ENCODE measurements at regions not wholly inside any gene's neighbourhood (a gene's known extent, or its start where the extent isn't known, plus 50 kb on each side); places are given as distances from the start of the nearest gene placed in this dataset.
"Not testable (repeated sequence)": the region's sequence is repeated elsewhere in the genome, so short reads cannot be mapped to it uniquely, and the experiment has no call there.

DNA sequence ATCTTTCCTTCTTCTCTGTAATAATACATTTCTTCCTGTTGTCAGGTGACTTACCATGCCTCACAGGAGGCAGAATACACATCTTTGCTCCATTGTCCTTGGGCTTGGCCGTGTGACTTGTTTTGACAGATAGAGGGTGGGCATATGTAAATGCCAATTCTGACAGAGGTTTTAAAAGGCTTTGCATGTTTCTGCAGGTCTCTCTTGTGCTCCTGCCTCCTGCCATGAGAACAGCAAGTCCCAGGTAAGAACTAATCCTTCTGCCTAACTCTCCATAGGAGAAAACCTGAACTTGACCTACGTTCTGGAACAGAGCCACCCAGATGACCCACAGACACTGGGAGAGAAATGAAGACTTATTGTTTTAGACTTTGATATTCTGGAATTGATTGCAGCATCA, 88.7 kb upstream of the TNFSF11 start:
- DNase-seq = no peak

DNA sequence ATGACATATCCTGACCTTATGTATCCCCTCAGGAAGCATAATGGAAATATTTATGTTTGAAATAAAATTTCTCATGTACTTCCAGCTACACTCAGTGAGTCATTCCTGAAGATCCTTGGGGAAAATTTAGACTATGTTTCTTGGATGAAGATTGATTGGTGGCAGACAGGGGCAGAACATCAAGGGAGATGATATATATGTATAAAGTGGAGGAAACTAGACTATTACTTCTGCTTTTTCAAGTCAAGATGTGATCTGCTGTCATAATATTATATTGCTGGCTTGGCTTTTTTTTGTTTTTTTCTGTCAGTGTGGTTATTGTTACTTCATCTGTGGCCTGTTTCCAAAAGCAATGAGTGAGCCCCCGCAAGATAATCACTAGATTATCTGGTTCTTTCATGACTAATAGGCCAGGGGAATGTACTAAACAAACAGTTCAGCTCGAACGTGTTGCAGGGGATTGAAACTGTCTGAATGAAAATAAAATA, 87.2 kb upstream of the TNFSF11 start:
- peak; percentile 92 for DNase-seq

DNA sequence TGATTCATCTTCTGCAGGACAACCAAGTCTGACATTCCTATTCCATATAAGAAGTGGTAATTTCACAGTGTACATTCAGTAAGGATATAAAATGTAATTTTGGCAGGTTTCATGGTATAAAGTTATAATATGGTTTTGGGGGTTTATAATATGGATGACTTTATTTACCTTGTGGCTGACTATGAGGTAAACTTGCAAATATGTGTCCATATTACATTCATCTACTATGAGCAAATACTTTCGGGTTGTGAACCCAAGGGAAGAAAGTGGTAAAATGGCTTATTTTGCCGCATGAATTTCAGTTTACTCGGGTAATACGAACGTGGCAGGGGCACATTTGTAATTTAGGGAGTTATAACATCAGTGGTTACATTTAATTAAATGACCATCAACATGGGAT, 86.7 kb upstream of the TNFSF11 start:
- DNase-seq = no peak

DNA sequence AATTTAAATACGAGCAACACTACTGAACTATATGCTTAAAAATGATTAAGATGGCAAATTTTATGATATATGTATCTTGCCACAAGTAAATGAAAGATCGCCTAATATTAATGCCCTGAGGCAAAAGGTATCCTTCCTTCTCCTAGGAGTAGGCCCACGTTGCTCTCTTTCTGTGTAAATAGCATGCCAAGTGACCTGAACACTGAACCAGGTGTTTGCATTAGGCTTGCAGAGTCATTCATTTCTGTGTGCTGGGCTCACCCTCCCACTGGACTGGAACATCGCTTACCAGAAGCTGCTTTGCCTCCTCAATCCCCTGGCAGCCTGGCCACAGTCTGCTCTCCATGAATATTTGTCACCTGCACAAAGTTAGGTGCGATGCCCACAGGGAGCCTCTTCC, 83.3 kb upstream of the TNFSF11 start:
- DNase-seq = no peak

DNA sequence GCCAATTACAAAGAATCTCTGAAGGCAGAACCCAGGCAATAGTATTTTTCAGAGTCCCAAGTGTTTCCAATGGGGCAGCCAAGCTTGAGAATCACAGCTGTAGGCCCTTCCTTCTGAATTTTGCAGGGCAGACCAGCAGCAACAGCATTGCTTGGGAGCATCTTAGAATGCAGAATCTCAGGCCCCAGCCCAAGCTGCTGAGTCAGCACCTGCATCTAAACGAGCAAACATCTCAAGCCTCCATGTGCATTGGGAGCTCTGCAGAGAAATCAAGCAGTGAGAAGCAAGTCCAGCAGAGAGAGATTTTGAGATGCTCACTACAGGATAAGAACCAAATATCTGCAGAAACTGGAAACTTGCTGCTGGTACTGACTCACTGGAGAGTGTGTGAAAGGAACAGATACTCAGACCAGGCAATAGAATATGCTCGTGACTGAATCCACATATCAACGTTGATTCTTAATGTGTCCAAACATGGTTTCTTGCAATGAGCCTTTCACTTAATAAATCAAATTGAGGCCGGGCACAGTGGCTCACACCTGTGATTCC, 81.5 kb upstream of the TNFSF11 start:
- no peak for DNase-seq

DNA sequence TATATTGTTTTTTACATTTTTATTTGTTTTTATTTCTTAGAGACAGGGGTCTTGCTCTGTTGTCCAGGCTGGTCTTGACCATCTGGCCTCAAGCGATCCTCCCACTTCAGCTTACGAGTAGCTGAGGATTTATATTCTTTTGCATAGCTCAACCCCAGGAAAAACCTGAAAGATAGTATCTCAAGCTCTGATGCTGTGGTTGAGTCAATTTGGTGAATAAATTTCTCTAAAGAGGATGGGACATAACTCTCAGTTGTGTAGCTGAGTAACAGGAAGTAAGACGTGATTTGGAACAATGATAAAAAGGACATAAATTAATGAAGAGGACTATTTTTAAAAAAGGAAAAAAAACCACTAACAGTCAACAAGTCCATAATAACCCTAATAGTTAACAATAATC, 79.8 kb upstream of the TNFSF11 start:
- no peak for DNase-seq

DNA sequence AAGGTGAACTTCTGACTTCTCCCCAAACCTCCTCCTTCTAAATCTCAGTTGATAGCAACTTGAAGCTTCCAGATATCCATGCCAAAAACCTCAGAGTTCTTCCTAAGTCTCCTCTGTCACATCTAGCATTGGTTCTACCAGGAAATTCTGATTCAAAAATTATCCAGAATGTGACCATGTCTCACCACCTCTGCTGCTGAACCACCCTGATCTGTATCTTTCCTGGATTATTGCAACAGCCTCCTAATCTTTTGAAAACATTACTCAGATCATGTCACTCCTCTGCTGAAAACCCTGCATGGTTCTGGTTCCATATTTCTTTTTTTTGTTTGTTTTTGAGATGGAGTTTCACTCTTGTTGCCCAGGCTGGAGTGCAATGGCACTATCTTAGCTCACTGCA, 78.7 kb upstream of the TNFSF11 start:
- no peak for DNase-seq

DNA sequence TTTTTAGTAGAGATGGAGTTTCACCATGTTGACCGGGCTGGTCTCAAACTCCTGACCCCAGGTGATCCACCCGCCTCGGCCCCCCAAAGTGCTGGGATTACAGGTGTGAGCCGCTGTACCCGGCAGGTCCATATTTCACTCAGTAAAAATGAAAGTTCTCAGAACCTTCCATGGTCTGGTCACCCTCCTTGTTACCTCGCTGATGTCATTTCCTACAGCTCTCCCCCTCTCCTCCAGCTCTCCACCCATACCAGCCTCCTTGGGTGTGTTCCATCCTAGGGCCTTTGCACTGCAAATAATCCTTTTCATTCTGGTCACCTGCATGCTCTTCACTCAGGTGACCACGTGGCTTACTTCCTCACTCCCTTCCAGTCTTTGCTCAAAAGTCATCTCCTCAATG, 78.2 kb upstream of the TNFSF11 start:
- DNase-seq = no peak

DNA sequence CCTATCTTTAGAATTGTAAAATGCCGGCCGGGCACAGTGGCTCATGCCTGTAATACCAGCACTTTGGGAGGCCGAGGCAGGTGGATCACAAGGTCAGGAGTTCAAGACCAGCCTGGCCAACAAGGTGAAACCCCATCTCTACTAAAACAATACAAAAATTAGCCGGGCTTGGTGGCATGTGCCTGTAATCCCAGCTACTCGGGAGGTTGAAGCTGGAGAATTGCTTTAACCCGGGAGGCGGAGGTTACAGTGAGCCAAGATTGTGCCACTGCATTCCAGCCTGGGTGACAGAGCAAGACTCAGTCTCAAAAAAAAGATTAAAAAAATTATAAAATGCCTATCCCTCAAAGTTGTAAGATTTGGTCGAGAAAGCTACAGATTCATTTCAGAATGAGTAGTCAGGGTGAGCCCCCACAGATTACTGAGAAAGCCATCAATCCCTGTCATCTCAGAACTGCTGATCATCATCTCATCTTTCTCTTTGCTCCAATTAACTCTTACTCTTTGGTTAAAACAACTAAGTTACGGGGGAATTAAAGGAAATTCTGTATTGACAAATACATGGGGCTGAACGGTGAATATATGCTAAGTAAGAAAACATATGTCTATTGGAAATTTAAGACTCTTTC, 76.9 kb upstream of the TNFSF11 start:
- DNase-seq = not testable (repeated sequence)

DNA sequence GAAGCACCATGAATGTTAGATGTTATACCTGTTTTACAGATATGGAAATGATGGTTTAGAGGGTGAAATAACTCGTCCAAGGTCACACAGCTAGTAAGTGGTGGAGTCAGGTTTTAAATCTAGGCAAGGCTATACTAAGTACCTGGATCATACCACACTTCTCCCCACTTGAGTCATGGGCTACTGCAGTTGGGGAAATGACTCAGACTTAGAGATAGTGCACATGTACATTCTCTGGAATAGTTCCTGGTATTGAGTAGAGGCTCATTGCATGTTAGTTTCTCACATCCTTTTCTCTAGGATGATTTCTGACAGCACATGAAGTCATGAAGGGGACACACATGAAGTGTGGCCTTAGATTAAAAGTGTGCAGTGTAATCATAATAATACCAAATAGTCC, 76.2 kb upstream of the TNFSF11 start:
- DNase-seq = peak; percentile 69

DNA sequence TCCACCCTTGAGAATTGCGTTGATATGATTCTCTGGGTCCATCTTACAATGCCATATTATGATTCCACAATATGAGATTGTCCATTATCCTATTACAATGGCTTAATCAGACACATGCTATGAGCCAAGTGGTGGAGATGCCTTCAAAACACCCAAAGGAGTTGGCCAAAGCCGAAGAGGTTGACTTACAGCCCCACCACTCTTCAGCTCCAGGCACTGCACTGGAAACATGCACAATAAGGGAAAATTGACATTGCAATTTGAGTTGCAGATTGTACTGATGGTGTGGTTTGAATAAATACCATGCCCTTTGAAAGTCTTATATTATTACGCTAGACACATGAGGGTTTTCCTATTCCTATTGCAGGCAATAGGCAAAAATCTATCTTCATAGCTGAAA, 75.4 kb upstream of the TNFSF11 start:
- no peak for DNase-seq
